ENCODE measurements at regions not wholly inside any gene's neighbourhood (a gene's known extent, or its start where the extent isn't known, plus 50 kb on each side); places are given as distances from the start of the nearest gene placed in this dataset.

DNA sequence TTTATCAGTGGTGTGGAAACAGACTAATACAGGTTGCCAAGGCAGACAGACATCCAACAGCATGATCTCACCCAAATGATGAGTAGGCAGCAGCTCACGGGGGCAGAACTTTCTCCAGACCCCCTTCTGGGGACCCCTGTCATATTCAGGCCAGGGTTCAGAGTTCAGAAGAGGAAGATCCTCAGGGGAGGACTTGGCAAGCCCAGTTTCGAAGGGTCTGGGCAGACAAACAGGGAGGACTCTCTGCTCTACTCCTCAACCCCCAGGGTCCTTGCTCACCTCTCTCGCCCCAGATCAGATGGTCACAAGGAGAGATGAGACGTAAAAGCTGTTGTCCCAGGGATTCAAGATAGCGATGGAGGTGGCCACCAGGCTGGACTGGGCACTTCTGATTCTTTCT, 215.1 kb upstream of the MVB12B start:
- TF ChIP-seq, protein P1, sequence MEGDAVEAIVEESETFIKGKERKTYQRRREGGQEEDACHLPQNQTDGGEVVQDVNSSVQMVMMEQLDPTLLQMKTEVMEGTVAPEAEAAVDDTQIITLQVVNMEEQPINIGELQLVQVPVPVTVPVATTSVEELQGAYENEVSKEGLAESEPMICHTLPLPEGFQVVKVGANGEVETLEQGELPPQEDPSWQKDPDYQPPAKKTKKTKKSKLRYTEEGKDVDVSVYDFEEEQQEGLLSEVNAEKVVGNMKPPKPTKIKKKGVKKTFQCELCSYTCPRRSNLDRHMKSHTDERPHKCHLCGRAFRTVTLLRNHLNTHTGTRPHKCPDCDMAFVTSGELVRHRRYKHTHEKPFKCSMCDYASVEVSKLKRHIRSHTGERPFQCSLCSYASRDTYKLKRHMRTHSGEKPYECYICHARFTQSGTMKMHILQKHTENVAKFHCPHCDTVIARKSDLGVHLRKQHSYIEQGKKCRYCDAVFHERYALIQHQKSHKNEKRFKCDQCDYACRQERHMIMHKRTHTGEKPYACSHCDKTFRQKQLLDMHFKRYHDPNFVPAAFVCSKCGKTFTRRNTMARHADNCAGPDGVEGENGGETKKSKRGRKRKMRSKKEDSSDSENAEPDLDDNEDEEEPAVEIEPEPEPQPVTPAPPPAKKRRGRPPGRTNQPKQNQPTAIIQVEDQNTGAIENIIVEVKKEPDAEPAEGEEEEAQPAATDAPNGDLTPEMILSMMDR (IDR thresholded peaks at IDR 0.05; ENCODE audit: low read depth, low read length, poor library complexity, severe bottlenecking) = no peak
- no peak for TF ChIP-seq EZH2phosphoT487 (IDR thresholded peaks at IDR 0.05; ENCODE audit: borderline replicate concordance, low read length)

Data from DOHH2 (cell line).